ENCODE measurements at regions not wholly inside any gene's neighbourhood (a gene's known extent, or its start where the extent isn't known, plus 50 kb on each side); places are given as distances from the start of the nearest gene placed in this dataset.
A peak's percentile ranks its signal among the peaks of the same experiment; 100 is the strongest.

DNA sequence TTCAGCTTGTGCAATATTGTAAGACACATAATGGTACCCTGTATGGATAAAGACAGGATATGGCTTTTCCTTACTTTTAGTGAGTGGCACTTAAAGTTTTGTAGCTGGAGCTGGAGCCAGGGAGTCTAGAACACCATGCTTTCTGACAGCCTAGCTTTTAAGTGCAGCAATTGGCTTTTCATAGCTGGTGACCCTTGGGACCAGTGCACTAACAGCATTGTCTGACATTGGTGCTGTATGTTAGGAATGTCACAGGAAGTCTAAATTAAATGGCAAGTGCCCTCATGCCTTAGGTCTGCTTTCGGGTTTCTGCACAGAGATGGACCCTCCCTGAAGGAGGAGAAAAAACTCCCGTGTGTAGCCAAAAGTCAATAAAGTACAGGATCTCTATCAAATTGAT is 628.2 kb downstream of the NR2F2 start:
- no peak for TF ChIP-seq CTCF (IDR thresholded peaks at IDR 0.05; ENCODE audit: control extremely low read depth, extremely low read depth)
- Histone ChIP-seq H3K4me1 (ENCODE audit: control insufficient read depth in 5 of 5, insufficient read depth in 5 of 5, low read length in 5 of 5) (peaks cover 0 to 23% (median 0%) of the 10 kb centered on the region in 5 donors), H3K36me3 (ENCODE audit: control insufficient read depth in 4 of 4, insufficient read depth in 4 of 4, low read length in 4 of 4) (no peaks in the 10 kb centered on the region), H3K9ac (ENCODE audit: insufficient read depth in 1 of 2, low read length in 2 of 2) (no peak overlapping the region), H3K4me3 (no peak overlapping the region), H3K27me3 (ENCODE audit: control insufficient read depth in 3 of 3, insufficient read depth in 3 of 3, low read length in 2 of 3) (no peaks in the 10 kb centered on the region), H3K9me3 (ENCODE audit: control insufficient read depth in 4 of 4, insufficient read depth in 3 of 4, low read length in 3 of 4) (no peaks in the 10 kb centered on the region), H3K27ac (ENCODE audit: low read depth in 1 of 2, low read length in 1 of 2) (no peak overlapping the region)
- ATAC-seq (ENCODE audit: insufficient read depth, low FRiP score) (no peak), DNase-seq (no peak)
- 40 to 43% methylated on average over 2 of the region's 2 CpGs for WGBS, 2 donors

GRCh38 chr15:96959501-96959900 is 629.0 kb downstream of the NR2F2 start:
- H3K27me3 ChIP-seq (ENCODE audit: control insufficient read depth in 3 of 3, insufficient read depth in 3 of 3, low read length in 2 of 3) = no peaks in the 10 kb centered on the region
- peaks cover 0 to 23% (median 0%) of the 10 kb centered on the region in 5 donors for H3K4me1 ChIP-seq (ENCODE audit: control insufficient read depth in 5 of 5, insufficient read depth in 5 of 5, low read length in 5 of 5)
- H3K9ac ChIP-seq (ENCODE audit: insufficient read depth in 1 of 2, low read length in 2 of 2) = no peak overlapping the region
- WGBS, 2 donors = 79 to 80% methylated on average over 6 of the region's 6 CpGs
- no peak for DNase-seq
- no peaks in the 10 kb centered on the region for H3K36me3 ChIP-seq (ENCODE audit: control insufficient read depth in 4 of 4, insufficient read depth in 4 of 4, low read length in 4 of 4)
- TF ChIP-seq CTCF (IDR thresholded peaks at IDR 0.05; ENCODE audit: control extremely low read depth, extremely low read depth) = no peak
- peaks cover 0 to 2% (median 0%) of the 10 kb centered on the region in 4 donors for H3K9me3 ChIP-seq (ENCODE audit: control insufficient read depth in 4 of 4, insufficient read depth in 3 of 4, low read length in 3 of 4)
- H3K27ac ChIP-seq (ENCODE audit: low read depth in 1 of 2, low read length in 1 of 2) = no peak overlapping the region
- H3K4me3 ChIP-seq = no peak overlapping the region
- no peak for ATAC-seq (ENCODE audit: insufficient read depth, low FRiP score)

GRCh38 chr15:96960711-96961480 is 630.4 kb downstream of the NR2F2 start:
- H3K9me3 ChIP-seq (ENCODE audit: control insufficient read depth in 4 of 4, insufficient read depth in 3 of 4, low read length in 3 of 4) = peaks cover 0 to 2% (median 0%) of the 10 kb centered on the region in 4 donors
- DNase-seq (peak in 2 of 3 donors; percentile 88 to 92), ATAC-seq (ENCODE audit: insufficient read depth, low FRiP score) (no peak)
- no peak overlapping the region for H3K27ac ChIP-seq (ENCODE audit: low read depth in 1 of 2, low read length in 1 of 2)
- no peak for TF ChIP-seq CTCF (IDR thresholded peaks at IDR 0.05; ENCODE audit: control extremely low read depth, extremely low read depth)
- H3K9ac ChIP-seq (ENCODE audit: insufficient read depth in 1 of 2, low read length in 2 of 2) = no peak overlapping the region
- WGBS, 2 donors = 73 to 76% methylated on average over 4 of the region's 4 CpGs
- peaks cover 0 to 23% (median 0%) of the 10 kb centered on the region in 5 donors for H3K4me1 ChIP-seq (ENCODE audit: control insufficient read depth in 5 of 5, insufficient read depth in 5 of 5, low read length in 5 of 5)
- H3K36me3 ChIP-seq (ENCODE audit: control insufficient read depth in 4 of 4, insufficient read depth in 4 of 4, low read length in 4 of 4) = no peaks in the 10 kb centered on the region
- H3K27me3 ChIP-seq (ENCODE audit: control insufficient read depth in 3 of 3, insufficient read depth in 3 of 3, low read length in 2 of 3) = no peaks in the 10 kb centered on the region
- no peak overlapping the region for H3K4me3 ChIP-seq

Measured in lung (tissue), 11 donors.